Activated T-helper 1 cell treated with anti-CD3 and anti-CD28 coated beads, Interleukin-12 subunit alpha, Interleukin-12 subunit beta, Interleukin-2, Interleukin-4 antibody, amounts not matched to agents 30 ng/mL and 10 ng/mL and 1 ng/mL, durations not matched to agents 14 hours and 24 hours and 36 hours (primary cell): ENCODE measurements at regions not wholly inside any gene's neighbourhood (a gene's known extent, or its start where the extent isn't known, plus 50 kb on each side); places are given as distances from the start of the nearest gene placed in this dataset.

Experiments
- DNase-seq: peaks from one replicate; pipeline ENCODE4 v3.0.0; 2021; ENCODE audit warnings: low spot score
- H3K27ac Mint-ChIP-seq: one replicate; pipeline ENCODE4 v1.8.0; 2021; ENCODE audit warnings: mild to moderate bottlenecking, mixed read lengths
- H3K27me3 Mint-ChIP-seq: one replicate; pipeline ENCODE4 v1.8.0; 2022; ENCODE audit warnings: mild to moderate bottlenecking, moderate library complexity, mixed read lengths; ENCODE audit not compliant: insufficient read depth
- H3K36me3 Mint-ChIP-seq: one replicate; pipeline ENCODE4 v1.8.0; 2021; ENCODE audit warnings: low read depth, mixed read lengths
- H3K4me1 Mint-ChIP-seq: one replicate; pipeline ENCODE4 v1.8.0; 2021; ENCODE audit warnings: low read depth, mixed read lengths
- H3K4me3 Mint-ChIP-seq: one replicate; pipeline ENCODE4 v1.8.0; 2021; ENCODE audit warnings: mild to moderate bottlenecking, moderate library complexity, mixed read lengths
- H3K9me3 Mint-ChIP-seq: one replicate; pipeline ENCODE4 v1.8.0; 2021; ENCODE audit warnings: mixed read lengths
- intact Hi-C: fragments of 100-400 bp; cut with micrococcal nuclease; formaldehyde crosslinking; loops from one replicate; pipeline ENCODE4 v1.15.1; 2024

DNA sequence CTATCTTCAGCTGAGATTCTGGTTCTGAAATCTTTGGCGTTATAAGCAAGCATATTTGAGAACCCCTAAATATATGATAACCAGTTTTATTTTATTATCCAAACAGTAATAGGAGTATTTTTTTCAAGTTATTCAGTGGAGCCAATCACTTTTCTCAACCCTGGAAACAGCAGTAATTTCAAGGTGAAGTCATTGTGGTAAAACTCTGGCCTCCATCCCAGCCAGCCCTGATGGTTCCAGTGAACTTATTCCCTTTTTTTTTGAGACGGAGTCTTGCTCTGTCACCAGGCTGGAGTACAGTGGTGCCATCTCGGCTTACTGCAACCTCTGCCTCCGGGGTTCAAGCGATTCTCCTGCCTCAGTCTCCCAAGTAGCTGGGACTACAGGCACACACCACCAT is 545.4 kb upstream of the IL12A start:
- H3K9me3 Mint-ChIP-seq = no peaks in the 10 kb centered on the region
- H3K4me3 Mint-ChIP-seq = no peak overlapping the region
- H3K36me3 Mint-ChIP-seq = no peaks in the 10 kb centered on the region
- H3K4me1 Mint-ChIP-seq = no peaks in the 10 kb centered on the region
- H3K27me3 Mint-ChIP-seq = no peaks in the 10 kb centered on the region
- intact Hi-C loops = no loop called here
- no peak for DNase-seq
- H3K27ac Mint-ChIP-seq = no peak overlapping the region

GRCh38 chr3:159447841-159448240 is 540.8 kb upstream of the IL12A start:
- Mint-ChIP-seq H3K36me3 (no peaks in the 10 kb centered on the region), H3K9me3 (no peaks in the 10 kb centered on the region), H3K27ac (no peak overlapping the region), H3K4me1 (no peaks in the 10 kb centered on the region), H3K4me3 (no peak overlapping the region), H3K27me3 (no peaks in the 10 kb centered on the region)
- intact Hi-C loops = no loop called here
- DNase-seq = no peak

- Mint-ChIP-seq H3K9me3 (no peaks in the 10 kb centered on the region), H3K4me3 (no peak overlapping the region), H3K27me3 (no peaks in the 10 kb centered on the region), H3K27ac (no peak overlapping the region), H3K4me1 (no peaks in the 10 kb centered on the region), H3K36me3 (no peaks in the 10 kb centered on the region)
- intact Hi-C loops = no loop called here
- DNase-seq = no peak
Measured at GRCh38 chr3:159448902-159449301, 539.7 kb upstream of the IL12A start.

GRCh38 chr3:159451067-159451466 is 537.6 kb upstream of the IL12A start:
- no peaks in the 10 kb centered on the region for H3K36me3 Mint-ChIP-seq
- H3K4me1 Mint-ChIP-seq = no peaks in the 10 kb centered on the region
- H3K27ac Mint-ChIP-seq = no peak overlapping the region
- H3K9me3 Mint-ChIP-seq = no peaks in the 10 kb centered on the region
- DNase-seq = no peak
- no peaks in the 10 kb centered on the region for H3K27me3 Mint-ChIP-seq
- no peak overlapping the region for H3K4me3 Mint-ChIP-seq
- intact Hi-C loops = no loop called here

- Mint-ChIP-seq H3K27me3 (no peaks in the 10 kb centered on the region), H3K9me3 (no peaks in the 10 kb centered on the region), H3K4me1 (no peaks in the 10 kb centered on the region), H3K4me3 (no peak overlapping the region), H3K27ac (no peak overlapping the region), H3K36me3 (no peaks in the 10 kb centered on the region)
- no peak for DNase-seq
- intact Hi-C loops = no loop called here
Measured at GRCh38 chr3:159451482-159451881, 537.2 kb upstream of the IL12A start.

DNA sequence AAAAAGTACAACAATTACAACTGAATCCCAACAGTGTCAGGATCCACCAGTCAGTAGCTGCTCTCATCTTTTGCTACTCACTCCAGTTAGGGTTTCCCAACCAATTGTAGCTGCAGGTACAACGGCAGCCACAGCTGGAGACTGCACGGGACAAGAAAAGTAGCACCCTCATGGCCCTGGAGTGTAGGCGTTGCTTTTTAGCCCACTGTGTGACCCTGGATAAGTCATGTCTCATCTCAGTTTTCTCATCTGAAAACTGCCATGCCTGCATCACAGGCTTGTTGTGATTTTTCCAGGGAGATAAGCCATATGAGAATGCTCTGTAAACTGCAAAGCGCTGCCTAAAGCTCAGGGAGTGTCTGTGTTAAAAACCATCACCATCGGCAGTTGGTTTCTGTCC is 535.6 kb upstream of the IL12A start:
- DNase-seq = no peak
- Mint-ChIP-seq H3K27me3 (no peaks in the 10 kb centered on the region), H3K36me3 (no peaks in the 10 kb centered on the region), H3K27ac (no peak overlapping the region), H3K9me3 (no peaks in the 10 kb centered on the region), H3K4me1 (no peaks in the 10 kb centered on the region), H3K4me3 (no peak overlapping the region)
- intact Hi-C loops = no loop called here

DNA sequence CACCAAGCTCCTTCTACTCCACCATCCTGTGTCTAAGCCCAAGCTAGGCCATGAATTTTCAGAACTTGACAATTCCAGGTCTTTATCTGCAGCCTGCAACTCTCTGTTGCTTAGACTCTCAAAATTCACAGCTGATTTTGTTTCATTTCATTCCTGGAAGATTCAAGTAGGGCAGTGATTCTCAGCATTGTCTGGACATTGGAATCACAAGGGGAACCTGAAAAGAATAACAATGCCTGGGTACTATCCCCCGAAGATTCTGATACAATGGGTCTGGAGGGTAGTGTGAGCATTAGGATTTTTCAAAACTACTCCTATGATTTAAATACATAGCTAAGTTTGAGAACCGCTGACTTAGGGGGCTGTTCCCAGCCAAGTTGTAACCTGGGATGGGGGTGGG is 534.7 kb upstream of the IL12A start:
- H3K4me3 Mint-ChIP-seq = no peak overlapping the region
- H3K27ac Mint-ChIP-seq = no peak overlapping the region
- H3K36me3 Mint-ChIP-seq = no peaks in the 10 kb centered on the region
- intact Hi-C loops = no loop called here
- H3K27me3 Mint-ChIP-seq = no peaks in the 10 kb centered on the region
- no peak for DNase-seq
- no peaks in the 10 kb centered on the region for H3K9me3 Mint-ChIP-seq
- no peaks in the 10 kb centered on the region for H3K4me1 Mint-ChIP-seq

- intact Hi-C loops = no loop called here
- Mint-ChIP-seq H3K27ac (no peak overlapping the region), H3K36me3 (no peaks in the 10 kb centered on the region)
Measured at GRCh38 chr3:159455741-159456181, 532.9 kb upstream of the IL12A start.

DNA sequence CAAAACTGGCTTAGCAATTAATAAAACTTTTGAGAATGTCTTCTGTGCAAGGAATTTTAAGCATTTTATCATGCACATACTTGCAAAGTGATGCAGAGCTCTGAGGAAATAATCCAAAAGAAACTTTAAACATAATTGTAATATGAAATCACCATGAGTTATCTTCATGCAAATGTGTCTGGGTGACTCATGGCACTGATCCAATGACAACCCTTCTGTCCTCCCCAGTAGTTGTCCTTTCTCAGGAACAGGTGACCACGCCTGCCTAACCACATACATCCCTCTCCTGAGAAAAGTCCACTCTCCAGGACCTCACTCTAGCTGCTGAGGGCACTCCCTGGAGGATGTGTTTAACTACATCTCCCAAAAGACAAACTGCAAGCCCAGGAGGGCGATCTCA is 530.6 kb upstream of the IL12A start:
- H3K27me3 Mint-ChIP-seq = no peaks in the 10 kb centered on the region
- intact Hi-C loops = no loop called here
- no peak for DNase-seq
- H3K36me3 Mint-ChIP-seq = no peaks in the 10 kb centered on the region
- no peak overlapping the region for H3K27ac Mint-ChIP-seq
- no peaks in the 10 kb centered on the region for H3K4me1 Mint-ChIP-seq
- no peaks in the 10 kb centered on the region for H3K9me3 Mint-ChIP-seq
- no peak overlapping the region for H3K4me3 Mint-ChIP-seq

More at GRCh38 chr3:159455741-159456181, 532.9 kb upstream of the IL12A start:
- H3K4me3 Mint-ChIP-seq = no peak overlapping the region
- H3K27me3 Mint-ChIP-seq = no peaks in the 10 kb centered on the region
- H3K4me1 Mint-ChIP-seq = no peaks in the 10 kb centered on the region
- no peak for DNase-seq
- no peaks in the 10 kb centered on the region for H3K9me3 Mint-ChIP-seq

- no peak for DNase-seq
- Mint-ChIP-seq H3K4me1 (no peaks in the 10 kb centered on the region), H3K4me3 (no peak overlapping the region), H3K27me3 (no peaks in the 10 kb centered on the region), H3K9me3 (no peaks in the 10 kb centered on the region), H3K27ac (no peak overlapping the region), H3K36me3 (no peaks in the 10 kb centered on the region)
- intact Hi-C loops = no loop called here
Measured at GRCh38 chr3:159458982-159459381, 529.7 kb upstream of the IL12A start.

DNA sequence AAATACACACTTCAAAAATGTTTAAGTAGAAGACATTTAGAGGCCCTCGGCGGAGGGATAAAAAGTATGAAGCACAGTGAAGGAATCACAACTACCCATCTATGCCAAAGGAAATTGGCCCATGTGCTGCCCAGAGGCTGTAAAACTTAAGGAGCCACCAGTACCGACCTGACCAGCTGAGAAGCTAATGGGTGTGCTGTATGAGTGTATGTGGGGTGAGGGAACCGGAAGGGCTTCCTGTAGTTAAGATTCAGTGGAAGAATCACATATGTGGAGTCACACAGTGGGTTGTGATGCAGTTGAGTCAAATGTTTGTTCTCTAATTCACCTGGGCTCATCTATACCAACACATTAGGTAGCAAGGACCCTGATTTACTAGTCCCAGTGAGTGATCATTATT is 516.0 kb upstream of the IL12A start:
- Mint-ChIP-seq H3K36me3 (no peaks in the 10 kb centered on the region), H3K27ac (no peak overlapping the region), H3K4me3 (no peak overlapping the region), H3K4me1 (no peaks in the 10 kb centered on the region), H3K27me3 (no peaks in the 10 kb centered on the region), H3K9me3 (no peaks in the 10 kb centered on the region)
- intact Hi-C loops = no loop called here
- no peak for DNase-seq

DNA sequence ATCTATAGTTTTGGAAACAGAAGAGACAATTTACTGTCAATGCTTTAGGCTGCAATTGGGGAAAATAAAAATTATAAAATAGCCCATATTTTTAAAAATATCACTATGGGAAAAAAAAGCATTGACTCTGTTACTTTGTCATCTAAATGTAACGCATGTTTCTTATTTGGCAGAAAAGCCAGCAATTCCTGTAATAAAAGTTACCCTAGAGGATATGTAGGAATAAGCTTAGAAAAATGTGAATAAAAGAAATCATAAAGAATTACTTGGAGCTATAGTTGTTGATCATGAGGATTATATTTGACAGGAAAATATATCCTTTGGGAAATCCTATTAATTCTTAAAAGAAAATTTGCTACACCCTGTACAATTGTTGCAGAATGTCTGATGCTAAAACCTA is 515.4 kb upstream of the IL12A start:
- Mint-ChIP-seq H3K9me3 (no peaks in the 10 kb centered on the region), H3K27me3 (no peaks in the 10 kb centered on the region), H3K4me1 (no peaks in the 10 kb centered on the region), H3K27ac (no peak overlapping the region), H3K36me3 (no peaks in the 10 kb centered on the region), H3K4me3 (no peak overlapping the region)
- intact Hi-C loops = no loop called here
- DNase-seq = no peak

GRCh38 chr3:159480046-159480445 is 508.6 kb upstream of the IL12A start:
- DNase-seq = no peak
- Mint-ChIP-seq H3K27me3 (no peaks in the 10 kb centered on the region), H3K9me3 (no peaks in the 10 kb centered on the region), H3K4me1 (no peaks in the 10 kb centered on the region), H3K27ac (no peak overlapping the region), H3K36me3 (no peaks in the 10 kb centered on the region), H3K4me3 (no peak overlapping the region)
- intact Hi-C loops = no loop called here

GRCh38 chr3:159482241-159482993 is 506.2 kb upstream of the IL12A start:
- Mint-ChIP-seq H3K4me1 (no peaks in the 10 kb centered on the region), H3K4me3 (no peak overlapping the region), H3K27ac (no peak overlapping the region), H3K27me3 (no peaks in the 10 kb centered on the region), H3K36me3 (no peaks in the 10 kb centered on the region), H3K9me3 (no peaks in the 10 kb centered on the region)
- intact Hi-C loops = no loop called here
- no peak for DNase-seq
